Stimulated activated CD8-positive, alpha-beta memory T cell treated with anti-CD3 and anti-CD28 coated beads, Interleukin-12 subunit alpha, Interleukin-12 subunit beta, amount 100 ng/mL, for 1 hour (primary cell): ENCODE measurements at regions not wholly inside any gene's neighbourhood (a gene's known extent, or its start where the extent isn't known, plus 50 kb on each side); places are given as distances from the start of the nearest gene placed in this dataset.
"Not testable (repeated sequence)": the region's sequence is repeated elsewhere in the genome, so short reads cannot be mapped to it uniquely, and the experiment has no call there.

ENCODE experiments used
- DNase-seq: peaks from one replicate; pipeline ENCODE4 v3.0.0-alpha.2; 2020; ENCODE audit warnings: low read depth

DNA sequence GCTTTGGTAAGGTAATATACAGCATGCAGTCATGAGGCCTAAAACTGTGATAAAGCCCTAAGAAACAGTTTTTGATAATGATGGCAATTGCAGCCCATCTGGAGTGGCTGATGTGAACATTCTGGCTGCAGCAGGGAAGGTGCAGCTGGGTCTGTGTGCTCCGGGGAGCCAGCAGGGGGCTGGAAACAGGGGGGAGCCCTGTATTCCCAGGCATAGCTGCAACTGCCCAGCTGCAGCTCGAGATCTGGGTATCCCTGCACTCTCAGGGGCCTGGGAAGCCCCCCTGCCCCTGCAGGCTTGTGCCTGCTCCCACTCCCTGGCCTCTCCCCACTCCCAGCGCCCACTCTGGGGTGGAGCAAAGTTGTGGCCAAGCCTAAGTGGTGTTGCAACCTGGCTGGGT is 95.6 kb downstream of the RRAGB start:
- no peak for DNase-seq

DNA sequence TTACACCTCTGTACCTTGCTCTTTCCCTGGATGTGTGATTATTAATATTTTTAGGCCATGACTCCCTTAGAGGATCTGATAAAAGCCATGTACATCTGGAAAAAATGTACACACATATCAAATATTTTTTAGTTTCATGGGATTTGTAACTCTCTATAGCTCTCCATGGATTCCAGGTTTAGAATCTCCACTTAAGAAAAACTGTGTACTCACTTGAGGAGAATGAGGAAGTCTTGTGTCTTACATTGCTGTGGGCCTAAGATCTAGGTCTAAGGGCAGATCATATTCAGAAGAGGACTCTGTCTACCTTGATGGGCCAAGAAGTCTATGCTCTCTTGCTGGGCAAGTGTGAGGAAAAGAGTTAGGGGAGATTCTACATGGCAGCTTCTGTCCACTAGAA is 98.0 kb downstream of the RRAGB start:
- no peak for DNase-seq

DNA sequence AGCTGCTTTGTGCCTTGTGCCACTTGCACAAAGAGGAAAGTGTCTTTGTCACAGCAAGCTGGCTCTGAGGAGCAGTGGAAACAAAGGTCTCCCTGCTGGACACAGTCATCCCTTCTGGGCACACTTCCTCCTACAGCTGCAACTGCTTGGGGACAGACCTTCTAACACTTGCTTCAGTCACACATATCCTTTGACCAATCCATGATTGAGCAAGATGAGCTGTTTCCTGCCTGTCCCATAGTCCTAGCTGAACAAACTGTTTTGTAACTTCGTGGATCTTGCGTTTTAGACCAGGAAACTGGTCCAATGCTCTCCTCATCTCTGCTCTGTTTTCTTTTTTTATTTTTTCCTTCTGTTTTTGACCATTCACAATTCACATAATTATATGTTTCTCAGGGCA is 98.5 kb downstream of the RRAGB start:
- DNase-seq = no peak

DNA sequence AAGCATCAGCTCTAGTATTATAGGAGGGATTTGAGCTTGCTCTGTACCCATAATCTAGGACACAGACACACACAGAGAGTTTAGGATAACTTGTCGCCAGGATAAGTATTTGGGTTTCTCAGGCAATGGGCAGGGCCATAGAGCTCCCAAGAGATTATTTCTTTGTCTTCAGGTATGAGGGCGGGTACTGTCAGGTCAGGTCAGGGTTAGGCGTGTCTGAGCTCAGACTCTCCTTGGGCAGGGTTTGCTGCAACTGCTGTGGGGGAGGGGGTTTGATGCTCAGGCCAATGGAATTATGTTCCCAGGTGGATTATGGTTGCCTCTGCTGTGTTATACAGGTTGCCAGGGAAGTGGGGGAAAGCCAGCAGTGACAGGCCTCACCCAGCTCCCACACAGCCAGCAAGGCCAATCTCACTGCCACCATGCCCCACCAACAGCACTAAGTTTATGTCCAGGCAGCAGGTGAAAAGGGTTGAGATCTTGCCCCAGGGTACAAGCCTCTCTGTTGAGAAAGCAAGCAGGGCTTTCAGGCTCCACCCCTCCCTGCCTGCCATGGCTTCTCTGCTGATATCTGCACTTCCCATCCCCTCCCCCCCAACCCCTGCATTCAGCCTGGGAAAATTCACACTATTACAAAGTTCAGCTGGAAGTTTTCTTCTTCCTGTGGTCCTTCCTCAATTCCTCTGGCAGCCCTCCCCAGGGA is 101.3 kb downstream of the RRAGB start:
- no peak for DNase-seq

DNA sequence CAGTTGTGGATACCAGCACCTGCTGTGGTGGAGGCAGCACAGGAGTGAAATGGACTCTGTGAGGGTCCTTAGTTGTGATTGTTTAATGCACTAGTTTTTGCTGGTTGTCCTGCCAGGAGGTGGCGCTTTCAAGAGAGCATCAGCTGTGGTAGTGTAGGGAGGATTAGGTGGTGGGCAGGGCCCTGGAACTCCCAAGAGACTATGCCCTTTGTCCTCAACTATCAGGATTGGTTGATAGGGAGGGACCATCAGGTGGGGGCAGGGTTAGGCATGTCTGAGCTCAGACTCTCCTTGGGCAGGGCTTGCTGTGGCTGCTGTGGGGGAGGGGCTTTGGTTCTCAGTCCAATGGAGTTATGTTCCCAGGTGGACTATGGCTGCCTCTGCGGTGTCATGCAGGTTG is 121.9 kb downstream of the RRAGB start:
- no peak for DNase-seq

DNA sequence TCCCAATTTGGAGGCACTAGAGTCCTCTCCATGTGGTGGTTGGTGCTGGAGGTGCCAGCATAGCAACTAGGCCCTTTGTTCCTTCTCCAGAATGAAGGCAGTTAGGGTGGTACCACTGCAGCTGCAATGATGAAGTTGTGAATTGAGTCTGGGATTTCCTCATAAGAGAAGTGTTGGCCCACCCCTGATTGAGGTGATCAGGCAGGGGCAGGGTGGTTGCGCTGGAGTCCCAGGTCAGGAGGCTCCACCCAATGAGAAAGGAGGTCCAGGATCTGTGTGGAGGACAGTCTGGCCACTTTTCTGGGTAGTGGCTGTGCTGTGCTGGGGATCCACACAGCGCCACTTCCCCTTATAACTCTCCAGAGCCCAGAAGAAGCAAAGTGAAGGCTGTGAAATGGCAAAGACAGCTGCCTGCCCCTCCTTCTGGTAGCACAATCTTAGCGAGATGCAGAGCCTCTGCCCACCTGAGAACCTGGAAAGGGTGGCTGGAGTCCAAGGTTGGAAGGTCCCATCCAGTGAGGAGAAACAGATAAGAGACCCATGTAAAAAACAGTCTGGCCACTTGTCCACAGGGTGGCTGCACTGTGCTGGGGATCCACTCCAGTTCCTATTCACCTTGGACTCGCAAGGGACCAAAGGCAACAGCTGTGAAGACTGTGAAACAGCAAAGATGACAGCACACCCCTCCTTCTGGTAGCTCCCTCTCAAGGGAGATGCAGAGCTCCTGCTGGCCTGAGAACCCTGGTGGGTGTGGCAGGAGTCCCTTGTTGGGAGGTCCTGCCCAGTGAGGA is 124.6 kb downstream of the RRAGB start:
- DNase-seq = no peak

DNA sequence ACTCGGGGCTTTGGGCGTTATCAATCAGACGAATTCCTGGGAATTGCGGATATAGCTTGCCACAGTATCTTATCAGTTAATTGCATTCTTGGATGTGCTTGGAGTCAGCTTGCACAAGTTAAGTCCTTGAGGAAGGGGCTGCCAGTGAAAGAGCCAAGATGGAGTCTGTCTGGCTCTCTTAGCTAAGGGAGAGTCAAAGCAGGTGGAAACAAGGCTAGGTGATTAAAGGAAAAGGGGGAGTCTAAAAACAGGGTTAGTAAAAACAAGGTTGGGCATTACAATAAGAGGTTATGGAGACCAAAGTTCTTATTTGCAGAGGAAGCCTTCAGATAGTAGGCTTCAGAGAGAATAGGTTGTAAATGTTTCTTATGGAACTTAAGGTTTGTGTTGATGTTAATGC is 149.2 kb downstream of the RRAGB start:
- not testable (repeated sequence) for DNase-seq

DNA sequence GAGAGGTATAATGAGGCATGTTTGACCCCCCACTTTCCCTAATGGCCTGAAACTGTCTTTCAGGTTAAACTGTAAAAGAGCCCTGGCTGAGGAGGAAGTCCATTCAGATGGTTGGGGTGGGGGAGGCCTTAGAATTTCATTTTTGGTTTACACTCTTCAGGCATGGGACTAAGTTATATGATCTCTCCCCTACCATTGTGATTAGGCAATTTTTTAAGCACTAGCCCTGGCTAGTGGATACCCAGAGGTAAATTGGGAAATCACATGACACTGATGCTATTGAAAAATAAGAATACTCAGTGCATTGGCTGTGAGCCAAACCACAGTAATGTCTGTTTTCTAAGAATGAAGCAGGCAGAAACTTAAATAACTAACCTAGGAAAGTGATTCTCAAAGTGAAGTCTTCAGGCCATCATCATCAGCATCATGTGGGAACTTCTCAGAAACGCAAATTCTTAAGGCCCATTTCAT is 149.7 kb downstream of the RRAGB start:
- DNase-seq = no peak

DNA sequence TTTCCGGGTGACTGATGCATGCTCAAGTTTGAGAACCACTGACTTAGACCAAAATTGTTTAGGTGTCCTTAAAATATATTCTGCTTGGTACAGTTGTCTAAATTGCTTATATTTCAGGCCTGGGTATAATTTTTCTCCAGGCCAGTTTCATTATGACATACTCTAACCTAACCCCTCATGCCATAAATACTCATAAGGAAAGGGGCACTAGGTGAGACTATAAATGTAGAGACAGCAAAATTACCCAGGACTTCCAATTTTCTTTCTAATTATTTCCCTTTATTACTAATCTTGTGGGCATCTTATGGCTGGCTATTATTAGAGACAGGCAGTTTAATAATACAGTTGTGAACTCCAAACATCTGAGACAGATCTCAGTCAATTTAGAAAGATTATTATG is 150.2 kb downstream of the RRAGB start:
- no peak for DNase-seq

DNA sequence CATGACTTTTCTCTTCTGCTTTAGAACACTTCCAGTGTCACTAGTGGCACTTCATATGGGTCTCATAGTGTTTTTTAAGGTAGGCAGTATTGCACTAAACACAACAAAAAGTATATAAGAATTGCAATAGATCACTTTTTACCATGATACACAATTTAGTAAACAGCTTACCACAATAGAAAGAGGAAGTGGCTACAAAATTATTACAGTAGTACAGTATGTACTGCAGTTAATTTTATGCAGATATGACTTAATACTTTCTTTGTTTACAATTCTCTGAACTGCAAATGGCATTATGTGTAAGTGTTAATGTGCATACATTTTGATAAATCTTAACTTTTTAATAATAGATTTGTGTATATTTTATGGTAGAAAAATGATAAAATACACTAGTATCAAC is 157.3 kb downstream of the RRAGB start:
- no peak for DNase-seq

DNA sequence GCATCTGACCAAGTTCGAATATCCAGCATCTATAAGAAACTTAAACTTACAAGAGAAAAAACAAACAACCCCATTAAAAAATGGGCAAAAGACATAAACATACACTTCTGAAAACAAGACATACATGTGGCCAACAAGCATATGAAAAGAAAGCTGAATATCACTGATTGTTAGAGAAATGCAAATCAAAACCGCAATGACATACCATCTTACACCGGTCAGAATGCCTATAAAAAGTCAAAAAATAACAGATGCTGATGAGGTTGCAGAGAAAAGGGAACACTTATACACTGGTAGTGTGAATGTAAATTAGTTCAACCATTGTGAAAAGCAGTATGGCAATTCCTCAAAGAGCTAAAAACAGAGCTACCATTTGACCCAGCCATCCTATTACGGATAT is 166.0 kb downstream of the RRAGB start:
- not testable (repeated sequence) for DNase-seq

DNA sequence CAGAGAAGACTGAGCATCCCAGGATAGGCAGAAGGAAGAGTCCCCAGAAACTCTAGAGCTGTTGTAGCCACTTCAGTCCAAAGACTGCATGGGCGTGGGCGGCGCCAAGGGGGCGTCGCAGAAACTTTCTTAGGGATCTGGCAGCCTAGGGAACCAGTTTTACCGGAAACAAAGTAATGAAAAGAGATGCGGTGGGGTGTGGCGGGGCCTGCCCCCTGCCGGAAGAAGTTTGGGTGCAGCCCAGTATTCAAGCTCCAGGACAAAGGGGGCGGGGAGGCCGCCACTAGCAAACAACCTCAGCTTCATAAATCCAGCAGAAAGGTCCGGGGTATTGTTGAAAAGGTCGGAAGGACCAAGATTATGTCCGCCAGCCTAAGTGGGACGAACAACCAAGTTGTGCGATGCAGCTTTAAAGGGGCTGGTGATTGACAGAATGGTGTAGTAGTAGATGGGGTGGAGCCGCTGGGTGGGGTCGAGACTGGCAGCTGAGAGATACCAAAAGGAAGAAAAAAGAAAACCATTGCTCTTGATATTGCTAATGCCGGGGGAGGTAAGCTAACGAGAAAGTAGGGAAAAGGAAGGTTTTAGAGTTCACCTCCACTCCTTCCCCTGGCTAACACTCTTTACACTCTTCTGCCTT is 190.5 kb downstream of the RRAGB start:
- peak; percentile 3 for DNase-seq

DNA sequence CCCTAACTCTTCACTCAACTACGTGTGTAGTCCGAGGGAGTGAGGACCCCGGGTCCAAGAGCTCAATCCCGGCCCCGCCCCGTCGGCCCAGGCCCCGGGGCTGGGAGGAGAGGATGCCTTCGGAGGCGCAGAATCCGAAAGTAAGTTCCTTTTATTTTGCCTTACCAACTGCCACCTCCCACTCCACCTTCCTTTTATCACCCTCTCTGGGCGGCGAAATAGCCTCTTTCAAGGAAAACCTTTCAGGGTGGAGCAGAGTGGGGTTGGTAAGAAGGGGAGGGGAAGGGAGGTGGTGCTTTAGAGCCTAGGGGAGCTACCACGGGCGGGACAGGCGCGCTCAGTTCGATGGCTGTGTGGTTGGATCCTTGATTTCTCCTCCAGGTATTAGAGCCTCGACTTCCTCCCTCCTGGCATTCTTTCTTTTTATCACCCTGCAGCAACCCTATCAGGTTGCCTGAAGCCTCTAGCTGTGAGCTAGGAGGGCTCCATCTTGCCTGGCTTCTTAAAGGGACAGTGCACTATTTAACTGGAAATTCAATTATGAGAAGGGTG is 191.2 kb downstream of the RRAGB start:
- no peak for DNase-seq

DNA sequence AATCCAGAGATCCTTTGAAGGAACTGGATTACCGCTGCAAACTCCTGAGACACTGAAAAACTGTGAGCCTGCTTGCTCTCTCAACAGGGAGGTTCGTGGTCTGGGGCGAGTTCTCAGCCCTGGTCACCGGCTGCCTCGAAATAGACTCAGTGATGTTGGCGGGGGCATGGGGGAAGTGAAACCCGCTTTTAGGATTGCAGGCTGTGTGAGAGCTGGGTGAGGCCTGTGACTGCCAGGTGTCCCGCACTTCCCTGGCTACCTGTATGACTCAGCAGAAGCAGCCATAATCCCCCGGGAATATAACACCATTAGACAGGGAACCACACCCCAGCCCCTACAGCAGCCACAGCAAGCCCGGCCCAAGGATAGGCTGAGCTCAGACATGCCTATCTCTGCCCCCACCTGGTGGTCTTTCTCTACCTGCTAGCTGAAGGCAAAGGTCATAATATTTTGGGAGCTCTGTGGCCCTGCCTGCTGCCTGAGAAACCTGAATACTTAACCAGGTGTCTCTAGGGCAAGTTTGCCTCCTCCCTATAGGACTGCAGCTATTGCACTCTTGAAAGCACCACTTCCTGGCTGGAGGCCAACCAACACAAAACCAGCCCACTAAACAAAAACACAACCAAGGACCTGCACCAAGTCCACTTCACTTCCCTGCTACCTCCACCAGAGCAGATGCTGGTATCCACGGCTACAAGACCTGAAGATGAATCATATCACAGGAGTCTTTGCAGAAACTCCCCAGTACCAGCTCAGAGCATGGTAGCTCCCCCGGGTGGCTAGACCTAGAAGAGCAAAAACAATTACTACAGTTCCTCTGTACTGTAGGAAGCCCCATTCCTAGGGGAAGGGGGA is 202.0 kb downstream of the RRAGB start:
- DNase-seq = no peak

DNA sequence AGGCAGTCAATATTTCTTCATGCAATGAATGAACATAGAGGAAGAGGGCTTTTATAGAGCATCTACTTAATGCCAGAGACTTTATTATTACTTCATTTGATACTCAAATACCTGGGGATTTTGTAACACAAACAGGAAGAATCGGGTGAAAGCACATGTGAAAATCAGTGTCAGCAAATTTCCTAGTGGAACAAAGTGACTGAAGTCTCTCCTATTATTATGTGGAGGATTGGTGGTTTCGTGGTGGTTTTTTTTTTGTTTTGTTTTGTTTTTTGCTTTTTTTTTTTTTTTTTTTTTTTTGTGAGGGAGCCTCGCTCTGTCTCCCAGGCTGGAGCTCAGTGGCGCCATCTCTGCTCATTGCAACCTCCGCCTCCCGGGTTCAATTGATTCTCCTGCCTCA is 207.0 kb downstream of the RRAGB start:
- no peak for DNase-seq

DNA sequence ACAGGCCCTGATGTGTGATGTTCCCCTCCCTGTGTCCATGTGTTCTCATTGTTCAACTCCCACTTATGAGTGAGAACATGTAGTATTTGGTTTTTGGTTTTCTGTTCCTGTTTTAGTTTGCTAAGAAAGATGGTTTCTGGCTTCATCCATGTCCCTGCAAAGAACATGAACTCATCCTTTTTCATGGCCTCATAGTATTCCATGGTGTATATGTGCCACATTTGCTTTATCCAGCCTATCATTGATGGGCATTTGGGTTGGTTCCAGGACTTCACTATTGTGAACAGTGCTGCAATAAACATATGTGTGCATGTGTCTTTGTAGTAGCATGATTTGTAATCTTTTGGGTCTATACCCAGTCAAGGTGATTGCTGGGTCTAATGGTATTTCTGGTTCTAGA is 211.0 kb downstream of the RRAGB start:
- not testable (repeated sequence) for DNase-seq
